ENCODE measurements at regions not wholly inside any gene's neighbourhood (a gene's known extent, or its start where the extent isn't known, plus 50 kb on each side); places are given as distances from the start of the nearest gene placed in this dataset.
"Not testable (repeated sequence)": the region's sequence is repeated elsewhere in the genome, so short reads cannot be mapped to it uniquely, and the experiment has no call there.

DNA sequence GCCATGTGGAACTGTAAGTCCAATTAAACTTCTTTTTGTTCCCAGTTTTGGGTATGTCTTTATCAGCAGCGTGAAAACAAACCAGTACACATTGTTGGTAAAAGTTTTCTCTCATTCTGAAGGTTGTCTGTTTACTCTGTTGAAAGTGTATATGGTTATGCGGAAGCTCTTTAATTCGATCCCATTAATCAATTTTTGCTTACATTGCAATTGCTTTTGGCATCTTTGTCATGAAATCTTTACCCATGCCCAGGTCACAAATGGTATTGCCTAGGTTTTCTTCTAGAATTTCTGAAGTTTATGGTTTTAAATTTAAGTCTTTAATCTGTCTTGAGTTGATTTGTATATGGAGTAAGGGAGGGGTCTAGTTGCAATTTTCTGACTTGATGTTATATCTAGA is 1901.9 kb downstream of the MAT2B start:
- H3K36me3 ChIP-seq (ENCODE audit: control insufficient read depth, insufficient read depth, low read length), result no peaks in the 10 kb centered on the region
- H3K4me3 ChIP-seq (ENCODE audit: low read depth, low read length), result no peak overlapping the region
- H3K27me3 ChIP-seq (ENCODE audit: control insufficient read depth, insufficient read depth, low read length), result no peaks in the 10 kb centered on the region
- no peak for DNase-seq (ENCODE audit: low read depth)
- TF ChIP-seq, protein P1, sequence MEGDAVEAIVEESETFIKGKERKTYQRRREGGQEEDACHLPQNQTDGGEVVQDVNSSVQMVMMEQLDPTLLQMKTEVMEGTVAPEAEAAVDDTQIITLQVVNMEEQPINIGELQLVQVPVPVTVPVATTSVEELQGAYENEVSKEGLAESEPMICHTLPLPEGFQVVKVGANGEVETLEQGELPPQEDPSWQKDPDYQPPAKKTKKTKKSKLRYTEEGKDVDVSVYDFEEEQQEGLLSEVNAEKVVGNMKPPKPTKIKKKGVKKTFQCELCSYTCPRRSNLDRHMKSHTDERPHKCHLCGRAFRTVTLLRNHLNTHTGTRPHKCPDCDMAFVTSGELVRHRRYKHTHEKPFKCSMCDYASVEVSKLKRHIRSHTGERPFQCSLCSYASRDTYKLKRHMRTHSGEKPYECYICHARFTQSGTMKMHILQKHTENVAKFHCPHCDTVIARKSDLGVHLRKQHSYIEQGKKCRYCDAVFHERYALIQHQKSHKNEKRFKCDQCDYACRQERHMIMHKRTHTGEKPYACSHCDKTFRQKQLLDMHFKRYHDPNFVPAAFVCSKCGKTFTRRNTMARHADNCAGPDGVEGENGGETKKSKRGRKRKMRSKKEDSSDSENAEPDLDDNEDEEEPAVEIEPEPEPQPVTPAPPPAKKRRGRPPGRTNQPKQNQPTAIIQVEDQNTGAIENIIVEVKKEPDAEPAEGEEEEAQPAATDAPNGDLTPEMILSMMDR (IDR thresholded peaks at IDR 0.05; ENCODE audit: insufficient read depth, low read length, poor library complexity, severe bottlenecking), result no peak

DNA sequence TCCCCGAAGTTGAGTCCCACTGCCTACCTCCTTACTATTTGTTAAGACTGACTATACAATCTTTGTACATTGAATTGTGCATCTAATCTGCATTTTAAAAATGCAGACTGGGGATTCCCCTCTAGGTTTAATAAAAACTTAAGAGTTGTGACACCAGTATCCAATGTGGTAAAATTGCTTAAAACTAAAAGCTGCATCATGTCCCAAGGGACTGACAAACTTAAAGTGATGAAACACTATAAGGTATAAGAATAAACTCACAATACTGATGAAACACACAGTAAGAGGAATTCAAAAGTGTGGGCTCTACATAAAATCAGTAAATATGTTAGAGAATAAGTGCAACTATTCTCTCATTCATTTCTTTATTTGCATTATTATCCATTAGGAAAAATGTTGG is 1905.1 kb downstream of the MAT2B start:
- TF ChIP-seq, protein P1 (IDR thresholded peaks at IDR 0.05; ENCODE audit: insufficient read depth, low read length, poor library complexity, severe bottlenecking), result no peak
- H3K4me3 ChIP-seq (ENCODE audit: low read depth, low read length), result no peak overlapping the region
- DNase-seq (ENCODE audit: low read depth), result no peak
- H3K36me3 ChIP-seq (ENCODE audit: control insufficient read depth, insufficient read depth, low read length), result no peaks in the 10 kb centered on the region
- H3K27me3 ChIP-seq (ENCODE audit: control insufficient read depth, insufficient read depth, low read length), result no peaks in the 10 kb centered on the region

DNA sequence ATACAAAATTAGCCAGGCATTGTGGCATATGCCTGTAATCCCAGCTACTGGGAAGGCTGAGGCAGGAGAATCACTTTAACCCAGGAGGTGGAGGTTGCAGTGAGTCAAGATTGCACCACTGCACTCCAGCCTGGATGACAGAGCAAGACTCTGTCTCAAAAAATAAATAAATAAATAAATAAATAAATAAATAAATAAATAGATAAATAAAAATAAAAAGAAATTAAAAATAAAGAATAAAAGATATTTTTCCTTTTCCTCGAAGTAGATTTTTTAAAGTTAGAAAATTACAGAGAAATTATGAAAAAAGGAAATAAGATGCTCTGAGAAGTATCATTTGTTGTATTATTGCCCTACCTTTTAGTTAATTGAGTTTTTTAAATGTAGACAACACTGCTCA is 1906.1 kb downstream of the MAT2B start:
- not testable (repeated sequence) for H3K27me3 ChIP-seq (ENCODE audit: control insufficient read depth, insufficient read depth, low read length); H3K36me3 ChIP-seq (ENCODE audit: control insufficient read depth, insufficient read depth, low read length); DNase-seq (ENCODE audit: low read depth); H3K4me3 ChIP-seq (ENCODE audit: low read depth, low read length)

GRCh38 chr5:165420493-165420892 is 1915.1 kb downstream of the MAT2B start:
- TF ChIP-seq, protein P1 (IDR thresholded peaks at IDR 0.05; ENCODE audit: insufficient read depth, low read length, poor library complexity, severe bottlenecking), result no peak

DNA sequence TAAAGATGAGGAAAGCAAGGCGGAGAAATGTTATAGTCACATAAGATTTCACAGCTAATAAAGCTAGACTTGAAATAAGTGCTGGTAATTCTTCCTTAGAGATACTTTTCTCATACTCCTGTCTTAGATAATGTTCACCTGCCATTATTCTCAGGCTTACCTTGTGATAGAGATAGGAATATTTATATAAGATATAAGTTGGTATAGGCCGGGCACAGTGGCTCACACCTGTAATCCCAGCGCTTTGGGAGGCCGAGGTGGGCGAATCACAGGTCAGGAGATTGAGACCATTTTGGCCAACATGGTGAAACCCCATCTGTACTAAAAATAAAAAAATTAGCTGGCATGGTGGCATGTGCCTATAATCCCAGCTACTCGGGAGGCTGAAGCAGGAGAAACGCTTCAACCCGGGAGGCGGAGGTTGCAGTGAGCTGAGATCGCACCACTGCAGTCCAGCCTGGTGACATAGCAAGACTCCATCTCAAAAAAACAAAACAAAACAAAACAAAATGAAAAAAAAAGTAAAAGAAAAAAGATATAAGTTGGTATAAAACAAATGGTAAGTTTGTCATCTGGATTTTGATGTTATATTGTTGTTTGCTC is 1918.4 kb downstream of the MAT2B start:
- no peaks in the 10 kb centered on the region for H3K27me3 ChIP-seq (ENCODE audit: control insufficient read depth, insufficient read depth, low read length)
- no peak overlapping the region for H3K4me3 ChIP-seq (ENCODE audit: low read depth, low read length)
- DNase-seq (ENCODE audit: low read depth), result no peak
- H3K36me3 ChIP-seq (ENCODE audit: control insufficient read depth, insufficient read depth, low read length), result no peaks in the 10 kb centered on the region
- TF ChIP-seq, protein P1 (IDR thresholded peaks at IDR 0.05; ENCODE audit: insufficient read depth, low read length, poor library complexity, severe bottlenecking), result no peak

More at GRCh38 chr5:165420493-165420892, 1915.1 kb downstream of the MAT2B start:
- no peaks in the 10 kb centered on the region for H3K27me3 ChIP-seq (ENCODE audit: control insufficient read depth, insufficient read depth, low read length)
- no peak for DNase-seq (ENCODE audit: low read depth)
- H3K36me3 ChIP-seq (ENCODE audit: control insufficient read depth, insufficient read depth, low read length), result no peaks in the 10 kb centered on the region
- no peak overlapping the region for H3K4me3 ChIP-seq (ENCODE audit: low read depth, low read length)

DNA sequence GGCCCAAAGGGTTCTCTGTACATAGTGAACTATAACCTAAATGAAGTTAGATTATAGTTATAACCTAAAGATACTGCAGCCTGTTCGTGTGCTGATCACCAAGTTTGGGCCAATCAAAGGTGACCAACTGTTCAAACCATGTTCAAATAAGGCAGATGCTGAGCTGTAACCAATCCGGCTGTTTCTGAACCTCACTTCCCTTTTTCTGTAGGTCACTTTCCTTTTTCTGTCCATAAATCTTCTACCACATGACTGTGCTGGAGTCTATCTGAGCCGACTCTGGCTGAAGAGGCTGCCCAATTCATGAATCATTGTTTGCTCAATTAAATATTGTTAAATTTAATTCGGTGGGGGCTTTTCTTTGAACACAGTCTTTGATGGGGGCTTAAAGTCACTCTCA is 1920.2 kb downstream of the MAT2B start:
- Histone ChIP-seq H3K27me3 (ENCODE audit: control insufficient read depth, insufficient read depth, low read length) (no peaks in the 10 kb centered on the region), H3K4me3 (ENCODE audit: low read depth, low read length) (no peak overlapping the region), H3K36me3 (ENCODE audit: control insufficient read depth, insufficient read depth, low read length) (no peaks in the 10 kb centered on the region)
- TF ChIP-seq, protein P1 (IDR thresholded peaks at IDR 0.05; ENCODE audit: insufficient read depth, low read length, poor library complexity, severe bottlenecking), result no peak
- no peak for DNase-seq (ENCODE audit: low read depth)

All from kidney epithelial cell (primary cell).